ENCODE measurements at regions not wholly inside any gene's neighbourhood (a gene's known extent, or its start where the extent isn't known, plus 50 kb on each side); places are given as distances from the start of the nearest gene placed in this dataset.

DNA sequence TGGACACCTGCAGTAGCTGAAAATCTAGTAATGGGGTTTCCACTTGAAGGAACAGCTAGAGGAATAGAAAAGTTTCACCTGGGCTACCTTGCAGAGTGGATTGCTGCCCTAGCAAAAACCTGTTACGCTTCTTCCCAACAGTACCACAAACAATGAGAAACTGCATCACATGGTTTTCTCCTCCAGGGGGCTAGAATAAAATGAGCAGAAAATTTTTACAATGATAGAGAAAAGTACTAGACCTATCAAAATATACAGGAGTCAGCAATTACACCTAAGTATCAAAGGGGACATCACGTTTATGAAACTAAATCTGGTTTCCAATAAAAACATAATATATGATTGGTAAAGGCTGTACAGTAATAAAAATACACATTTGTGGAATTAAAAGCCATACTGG, 423.1 kb upstream of the PITX2 start:
- TF ChIP-seq, protein P1, sequence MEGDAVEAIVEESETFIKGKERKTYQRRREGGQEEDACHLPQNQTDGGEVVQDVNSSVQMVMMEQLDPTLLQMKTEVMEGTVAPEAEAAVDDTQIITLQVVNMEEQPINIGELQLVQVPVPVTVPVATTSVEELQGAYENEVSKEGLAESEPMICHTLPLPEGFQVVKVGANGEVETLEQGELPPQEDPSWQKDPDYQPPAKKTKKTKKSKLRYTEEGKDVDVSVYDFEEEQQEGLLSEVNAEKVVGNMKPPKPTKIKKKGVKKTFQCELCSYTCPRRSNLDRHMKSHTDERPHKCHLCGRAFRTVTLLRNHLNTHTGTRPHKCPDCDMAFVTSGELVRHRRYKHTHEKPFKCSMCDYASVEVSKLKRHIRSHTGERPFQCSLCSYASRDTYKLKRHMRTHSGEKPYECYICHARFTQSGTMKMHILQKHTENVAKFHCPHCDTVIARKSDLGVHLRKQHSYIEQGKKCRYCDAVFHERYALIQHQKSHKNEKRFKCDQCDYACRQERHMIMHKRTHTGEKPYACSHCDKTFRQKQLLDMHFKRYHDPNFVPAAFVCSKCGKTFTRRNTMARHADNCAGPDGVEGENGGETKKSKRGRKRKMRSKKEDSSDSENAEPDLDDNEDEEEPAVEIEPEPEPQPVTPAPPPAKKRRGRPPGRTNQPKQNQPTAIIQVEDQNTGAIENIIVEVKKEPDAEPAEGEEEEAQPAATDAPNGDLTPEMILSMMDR (IDR thresholded peaks at IDR 0.05; ENCODE audit: borderline replicate concordance, extremely low read depth, low read length, poor library complexity, severe bottlenecking): no peak
- no peak for TF ChIP-seq EZH2 (IDR thresholded peaks at IDR 0.05; ENCODE audit: borderline replicate concordance, low read depth, low read length, severe bottlenecking)

Measured in DND-41 (cell line).